Activated T-cell treated with anti-CD3 and anti-CD28 coated beads for 1 hour (primary cell): ENCODE measurements at regions not wholly inside any gene's neighbourhood (a gene's known extent, or its start where the extent isn't known, plus 50 kb on each side); places are given as distances from the start of the nearest gene placed in this dataset.
"Not testable (repeated sequence)": the region's sequence is repeated elsewhere in the genome, so short reads cannot be mapped to it uniquely, and the experiment has no call there.

Source experiments
- DNase-seq: peaks from one replicate; pipeline ENCODE4 v3.0.0-alpha.2; 2020; ENCODE audit warnings: low read depth

GRCh38 chr5:138702166-138703077 lies 50.8 kb upstream of the CTNNA1 start:
- no peak for DNase-seq

- no peak for DNase-seq
Observed at GRCh38 chr5:138701678-138702077, 51.5 kb upstream of the CTNNA1 start.

GRCh38 chr5:138700581-138701362 lies 52.5 kb upstream of the CTNNA1 start:
- DNase-seq, result no peak

DNA sequence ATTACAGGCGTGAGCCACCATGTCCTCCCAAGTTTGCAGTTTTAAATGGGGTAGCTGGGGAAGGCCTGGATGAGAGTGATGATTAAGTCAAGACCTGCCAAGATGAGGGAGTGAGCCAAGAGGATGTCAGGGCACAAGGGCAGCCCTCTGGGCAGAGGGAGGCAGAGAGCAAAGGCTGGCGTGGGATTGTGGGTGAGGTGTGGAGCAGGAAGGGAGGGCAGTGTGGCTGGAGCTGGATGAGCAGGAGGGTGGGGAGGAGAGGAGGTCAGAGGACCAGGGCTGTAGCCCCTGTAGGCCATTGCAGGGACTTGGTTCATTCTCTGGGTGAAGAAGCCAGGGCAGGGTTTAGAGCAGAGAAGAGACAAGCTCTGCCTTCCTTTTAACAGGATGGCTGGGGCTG lies 53.7 kb upstream of the CTNNA1 start:
- no peak for DNase-seq

- no peak for DNase-seq
Observed at GRCh38 chr5:138698713-138699112, 54.5 kb upstream of the CTNNA1 start.

DNA sequence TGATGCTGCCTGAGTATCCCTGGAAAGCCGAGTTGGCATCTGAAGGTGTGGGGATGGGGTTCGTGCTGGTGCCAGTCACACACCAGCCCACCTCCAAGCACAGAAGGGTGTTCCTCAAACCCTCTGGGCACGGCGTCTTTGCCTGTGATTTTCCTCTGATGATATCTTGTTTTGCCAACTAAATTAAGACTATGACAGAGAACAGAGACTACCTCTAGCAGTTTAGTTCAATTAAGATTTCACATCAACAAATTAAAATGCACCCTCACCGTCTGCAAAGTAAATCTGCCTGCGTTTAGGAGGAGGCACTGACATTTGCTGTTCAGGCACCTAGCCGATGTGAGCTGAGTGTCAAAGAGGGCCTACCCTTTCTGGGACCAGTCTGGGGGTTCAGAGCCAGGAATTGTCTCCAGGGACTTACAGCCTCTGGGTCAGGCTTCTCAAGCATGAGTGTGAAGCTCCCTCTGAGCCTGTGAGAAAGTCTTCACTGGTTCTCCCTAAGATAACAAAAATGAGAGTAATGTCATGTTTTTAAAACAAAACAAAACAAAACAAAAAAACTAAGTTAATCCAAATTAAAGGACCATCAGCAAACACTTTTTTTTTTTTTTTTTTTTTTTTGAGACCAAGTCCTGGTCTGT lies 55.4 kb upstream of the CTNNA1 start:
- no peak for DNase-seq

- DNase-seq, result no peak
Observed at GRCh38 chr5:138696501-138696900, 56.7 kb upstream of the CTNNA1 start.

DNA sequence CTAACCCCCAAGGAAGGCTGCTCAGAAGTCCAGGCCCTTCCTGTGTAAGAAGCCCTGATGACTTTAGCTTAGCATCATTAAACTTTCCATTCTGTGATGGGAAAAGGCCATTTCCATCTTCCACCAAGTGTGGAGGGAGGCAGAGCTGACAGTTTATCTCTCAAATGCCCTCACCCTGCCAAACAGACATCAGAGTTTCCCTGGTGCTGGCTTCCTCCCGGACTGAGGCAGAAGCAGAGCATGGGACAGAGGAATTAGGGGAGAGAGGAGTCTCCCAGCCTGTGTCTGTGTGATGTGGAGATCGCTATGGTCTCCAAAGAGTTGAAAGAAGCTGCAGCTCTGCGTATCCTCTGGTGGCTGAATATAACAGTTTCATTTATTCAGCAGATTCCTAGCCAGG lies 57.4 kb upstream of the CTNNA1 start:
- DNase-seq, result no peak

- no peak for DNase-seq
Observed at GRCh38 chr5:138694146-138694545, 59.1 kb upstream of the CTNNA1 start.

- no peak for DNase-seq
Observed at GRCh38 chr5:138692370-138692769, 60.9 kb upstream of the CTNNA1 start.

DNA sequence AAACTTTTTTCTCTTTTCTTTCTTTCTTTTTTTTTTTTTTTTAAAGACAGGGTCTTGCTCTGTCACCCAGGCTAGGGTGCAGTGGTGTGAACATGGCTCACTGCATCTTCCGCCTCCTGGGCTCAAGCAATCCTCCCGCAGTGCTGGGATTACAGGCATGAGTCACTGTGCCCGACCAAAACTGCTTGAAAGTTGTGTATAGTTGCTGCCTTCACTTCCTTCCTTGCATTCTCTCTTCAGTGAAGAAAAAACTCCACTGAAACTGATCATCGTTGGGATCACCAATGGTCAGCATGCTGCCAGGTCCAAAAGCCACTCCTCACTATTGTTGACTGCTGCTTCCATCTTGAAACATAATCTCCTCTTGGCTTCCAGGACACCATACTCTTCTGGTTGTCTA lies 66.6 kb upstream of the CTNNA1 start:
- DNase-seq, result no peak

- no peak for DNase-seq
Observed at GRCh38 chr5:138685193-138685745, 68.0 kb upstream of the CTNNA1 start.

GRCh38 chr5:138682462-138682861 lies 70.8 kb upstream of the CTNNA1 start:
- not testable (repeated sequence) for DNase-seq

GRCh38 chr5:138678826-138679225 lies 74.4 kb upstream of the CTNNA1 start:
- DNase-seq, result not testable (repeated sequence)

GRCh38 chr5:138677782-138678181 lies 75.4 kb upstream of the CTNNA1 start:
- no peak for DNase-seq

GRCh38 chr5:138676556-138677193 lies 76.5 kb upstream of the CTNNA1 start:
- DNase-seq, result no peak

GRCh38 chr5:138676002-138676401 lies 77.2 kb upstream of the CTNNA1 start:
- no peak for DNase-seq

- no peak for DNase-seq
Observed at GRCh38 chr5:138668451-138669380, 84.5 kb upstream of the CTNNA1 start.

DNA sequence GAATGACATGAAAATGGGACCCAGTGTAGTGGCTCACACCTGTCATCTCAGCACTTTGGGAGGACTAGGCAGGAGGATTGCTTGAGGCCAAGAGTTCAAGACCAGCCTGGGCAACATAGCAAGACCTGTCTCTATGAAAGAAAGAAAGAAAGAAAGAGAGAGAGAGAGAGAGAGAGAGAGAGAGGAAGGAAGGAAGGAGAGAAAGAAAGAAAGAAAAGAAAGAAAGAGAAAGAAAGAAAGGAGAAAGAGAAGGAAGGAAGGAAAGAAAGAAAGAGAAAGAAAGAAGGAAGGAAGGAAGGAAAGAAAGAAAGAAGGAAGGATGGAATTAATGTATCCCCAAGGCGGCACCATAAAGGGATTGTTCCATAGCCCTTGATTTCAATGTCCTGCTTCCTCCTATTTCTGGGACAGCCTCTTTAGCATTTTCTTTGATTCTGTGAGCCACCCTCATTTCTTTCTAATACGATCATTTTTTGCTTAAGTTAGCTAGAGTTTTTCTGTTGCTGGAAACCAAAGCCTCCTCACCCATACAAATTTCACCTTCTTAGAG lies 85.4 kb upstream of the CTNNA1 start:
- not testable (repeated sequence) for DNase-seq

DNA sequence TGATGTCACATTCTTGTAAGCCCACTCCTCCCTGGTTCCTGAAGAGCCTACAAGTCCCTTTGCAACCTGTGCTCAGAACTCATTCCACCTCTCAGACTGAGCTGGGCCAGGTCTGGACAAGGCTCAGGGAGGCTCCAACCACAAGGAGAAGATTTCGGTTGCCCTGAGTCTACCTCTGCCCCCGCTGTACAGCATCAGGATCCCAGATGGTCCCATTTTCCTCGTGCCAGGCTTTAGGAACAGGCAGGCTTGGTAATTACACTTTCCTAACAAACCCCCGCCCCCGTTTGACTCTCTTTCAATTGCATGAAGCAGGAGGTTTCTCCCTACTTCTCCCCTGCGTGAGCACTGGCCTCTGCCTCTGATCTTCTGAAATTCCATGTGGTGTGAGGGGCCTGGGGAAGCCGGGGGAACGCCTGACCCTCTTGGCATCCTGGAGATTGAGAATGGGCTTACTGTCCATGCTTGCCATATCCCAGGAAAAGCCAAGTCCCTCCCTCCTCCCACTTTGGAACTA lies 86.9 kb upstream of the CTNNA1 start:
- no peak for DNase-seq
